ENCODE measurements at regions not wholly inside any gene's neighbourhood (a gene's known extent, or its start where the extent isn't known, plus 50 kb on each side); places are given as distances from the start of the nearest gene placed in this dataset.
"Not testable (repeated sequence)": the region's sequence is repeated elsewhere in the genome, so short reads cannot be mapped to it uniquely, and the experiment has no call there.

- Mint-ChIP-seq H3K36me3 (ENCODE audit: low read depth) (no peaks in the 10 kb centered on the region), H3K4me1 (no peaks in the 10 kb centered on the region), H3K27me3 (peaks cover 1% of the 10 kb centered on the region), H3K4me3 (no peak overlapping the region), H3K9me3 (no peaks in the 10 kb centered on the region), H3K27ac (no peak overlapping the region)
- no peak for DNase-seq
- CTCF ChIA-PET, result no interaction called here
- POLR2A ChIA-PET, result no interaction called here
These were observed 52.7 kb downstream of the KCNA5 start for GRCh38 chr12:5096241-5096924.

- no peak overlapping the region for H3K4me3 Mint-ChIP-seq
- ChIA-PET CTCF (no interaction called here), POLR2A (no interaction called here)
- H3K9me3 Mint-ChIP-seq, result no peaks in the 10 kb centered on the region
- H3K27me3 Mint-ChIP-seq, result no peaks in the 10 kb centered on the region
- H3K4me1 Mint-ChIP-seq, result no peaks in the 10 kb centered on the region
- no peak overlapping the region for H3K27ac Mint-ChIP-seq
- no peak for DNase-seq
- no peaks in the 10 kb centered on the region for H3K36me3 Mint-ChIP-seq (ENCODE audit: low read depth)
These were observed 54.1 kb downstream of the KCNA5 start for GRCh38 chr12:5097786-5098185.

- DNase-seq, result no peak
- H3K9me3 Mint-ChIP-seq, result no peaks in the 10 kb centered on the region
- H3K27me3 Mint-ChIP-seq, result peaks cover 5% of the 10 kb centered on the region
- H3K36me3 Mint-ChIP-seq (ENCODE audit: low read depth), result no peaks in the 10 kb centered on the region
- CTCF ChIA-PET, result no interaction called here
- POLR2A ChIA-PET, result no interaction called here
- H3K4me3 Mint-ChIP-seq, result no peak overlapping the region
- no peak overlapping the region for H3K27ac Mint-ChIP-seq
- no peaks in the 10 kb centered on the region for H3K4me1 Mint-ChIP-seq
These were observed 55.5 kb downstream of the KCNA5 start for GRCh38 chr12:5099136-5099535.

- H3K9me3 Mint-ChIP-seq, result no peaks in the 10 kb centered on the region
- H3K36me3 Mint-ChIP-seq (ENCODE audit: low read depth), result no peaks in the 10 kb centered on the region
- no peak overlapping the region for H3K27ac Mint-ChIP-seq
- ChIA-PET CTCF (no interaction called here), POLR2A (no interaction called here)
- no peak for DNase-seq
- H3K4me3 Mint-ChIP-seq, result no peak overlapping the region
- peaks cover 8% of the 10 kb centered on the region for H3K27me3 Mint-ChIP-seq
- no peaks in the 10 kb centered on the region for H3K4me1 Mint-ChIP-seq
These were observed 55.9 kb downstream of the KCNA5 start for GRCh38 chr12:5099591-5099990.

GRCh38 chr12:5101686-5102085, 58.0 kb downstream of the KCNA5 start:
- no peaks in the 10 kb centered on the region for H3K9me3 Mint-ChIP-seq
- no peaks in the 10 kb centered on the region for H3K4me1 Mint-ChIP-seq
- no peak overlapping the region for H3K27ac Mint-ChIP-seq
- peaks cover 12% of the 10 kb centered on the region for H3K27me3 Mint-ChIP-seq
- H3K36me3 Mint-ChIP-seq (ENCODE audit: low read depth), result no peaks in the 10 kb centered on the region
- CTCF ChIA-PET, result no interaction called here
- POLR2A ChIA-PET, result no interaction called here
- DNase-seq, result no peak
- H3K4me3 Mint-ChIP-seq, result no peak overlapping the region

GRCh38 chr12:5102261-5102789, 58.6 kb downstream of the KCNA5 start:
- H3K27me3 Mint-ChIP-seq, result peaks cover 14% of the 10 kb centered on the region
- DNase-seq, result no peak
- H3K9me3 Mint-ChIP-seq, result no peaks in the 10 kb centered on the region
- CTCF ChIA-PET, result no interaction called here
- H3K27ac Mint-ChIP-seq, result no peak overlapping the region
- H3K36me3 Mint-ChIP-seq (ENCODE audit: low read depth), result no peaks in the 10 kb centered on the region
- H3K4me3 Mint-ChIP-seq, result no peak overlapping the region
- H3K4me1 Mint-ChIP-seq, result no peaks in the 10 kb centered on the region
- POLR2A ChIA-PET, result no interaction called here

GRCh38 chr12:5102806-5103205, 59.1 kb downstream of the KCNA5 start:
- Mint-ChIP-seq H3K4me1 (no peaks in the 10 kb centered on the region), H3K4me3 (no peak overlapping the region), H3K9me3 (no peaks in the 10 kb centered on the region), H3K27me3 (peaks cover 14% of the 10 kb centered on the region), H3K36me3 (ENCODE audit: low read depth) (no peaks in the 10 kb centered on the region), H3K27ac (no peak overlapping the region)
- CTCF ChIA-PET, result interaction anchor here (0.6 kb wide), 1 partner anchor 18 kb away, joined by 3 read pairs; no protein-coding TSS in a partner anchor
- DNase-seq, result no peak
- POLR2A ChIA-PET, result no interaction called here

GRCh38 chr12:5110345-5110744, 66.7 kb downstream of the KCNA5 start:
- CTCF ChIA-PET, result no interaction called here
- DNase-seq, result no peak
- H3K27ac Mint-ChIP-seq, result no peak overlapping the region
- H3K36me3 Mint-ChIP-seq (ENCODE audit: low read depth), result no peaks in the 10 kb centered on the region
- no peak overlapping the region for H3K4me3 Mint-ChIP-seq
- H3K9me3 Mint-ChIP-seq, result no peaks in the 10 kb centered on the region
- no peaks in the 10 kb centered on the region for H3K4me1 Mint-ChIP-seq
- POLR2A ChIA-PET, result no interaction called here
- peaks cover 20% of the 10 kb centered on the region for H3K27me3 Mint-ChIP-seq

- Mint-ChIP-seq H3K27ac (no peak overlapping the region), H3K4me1 (no peaks in the 10 kb centered on the region), H3K9me3 (no peaks in the 10 kb centered on the region), H3K36me3 (ENCODE audit: low read depth) (no peaks in the 10 kb centered on the region), H3K27me3 (peaks cover 9% of the 10 kb centered on the region), H3K4me3 (no peak overlapping the region)
- no peak for DNase-seq
- ChIA-PET POLR2A (no interaction called here), CTCF (no interaction called here)
These were observed 70.8 kb downstream of the KCNA5 start for GRCh38 chr12:5114436-5114835.

GRCh38 chr12:5121784-5122183, 78.1 kb downstream of the KCNA5 start:
- POLR2A ChIA-PET; H3K27me3 Mint-ChIP-seq; H3K9me3 Mint-ChIP-seq; H3K4me3 Mint-ChIP-seq; H3K27ac Mint-ChIP-seq; CTCF ChIA-PET; H3K4me1 Mint-ChIP-seq; H3K36me3 Mint-ChIP-seq (ENCODE audit: low read depth): not testable (repeated sequence)
- peak; percentile 13 for DNase-seq

GRCh38 chr12:5122256-5122831, 78.7 kb downstream of the KCNA5 start:
- H3K4me1 Mint-ChIP-seq; H3K4me3 Mint-ChIP-seq; CTCF ChIA-PET; H3K27ac Mint-ChIP-seq; H3K27me3 Mint-ChIP-seq; H3K36me3 Mint-ChIP-seq (ENCODE audit: low read depth); H3K9me3 Mint-ChIP-seq; POLR2A ChIA-PET; DNase-seq: not testable (repeated sequence)

GRCh38 chr12:5123921-5124320, 80.2 kb downstream of the KCNA5 start:
- no peak overlapping the region for H3K4me3 Mint-ChIP-seq
- POLR2A ChIA-PET, result no interaction called here
- no peak overlapping the region for H3K27ac Mint-ChIP-seq
- CTCF ChIA-PET, result no interaction called here
- H3K9me3 Mint-ChIP-seq, result no peaks in the 10 kb centered on the region
- no peaks in the 10 kb centered on the region for H3K4me1 Mint-ChIP-seq
- no peak for DNase-seq
- no peaks in the 10 kb centered on the region for H3K36me3 Mint-ChIP-seq (ENCODE audit: low read depth)
- peaks cover 8% of the 10 kb centered on the region for H3K27me3 Mint-ChIP-seq

GRCh38 chr12:5124401-5124800, 80.7 kb downstream of the KCNA5 start:
- no peak for DNase-seq
- Mint-ChIP-seq H3K9me3 (no peaks in the 10 kb centered on the region), H3K4me1 (no peaks in the 10 kb centered on the region), H3K4me3 (no peak overlapping the region), H3K27ac (no peak overlapping the region), H3K36me3 (ENCODE audit: low read depth) (no peaks in the 10 kb centered on the region), H3K27me3 (peaks cover 11% of the 10 kb centered on the region)
- CTCF ChIA-PET, result no interaction called here
- POLR2A ChIA-PET, result no interaction called here

GRCh38 chr12:5134861-5135525, 91.3 kb downstream of the KCNA5 start:
- CTCF ChIA-PET, result no interaction called here
- H3K36me3 Mint-ChIP-seq (ENCODE audit: low read depth), result no peaks in the 10 kb centered on the region
- H3K27me3 Mint-ChIP-seq, result peaks cover 25% of the 10 kb centered on the region
- no peaks in the 10 kb centered on the region for H3K9me3 Mint-ChIP-seq
- H3K27ac Mint-ChIP-seq, result no peak overlapping the region
- no peaks in the 10 kb centered on the region for H3K4me1 Mint-ChIP-seq
- H3K4me3 Mint-ChIP-seq, result no peak overlapping the region
- DNase-seq, result no peak
- POLR2A ChIA-PET, result no interaction called here
